Right hindlimb (tissue), 1 donor: ENCODE measurements at regions not wholly inside any gene's neighbourhood (a gene's known extent, or its start where the extent isn't known, plus 50 kb on each side); places are given as distances from the start of the nearest gene placed in this dataset.

Source experiments
- DNase-seq: peaks from one replicate; pipeline ENCODE4 v3.0.0-alpha.2; 2018

DNA sequence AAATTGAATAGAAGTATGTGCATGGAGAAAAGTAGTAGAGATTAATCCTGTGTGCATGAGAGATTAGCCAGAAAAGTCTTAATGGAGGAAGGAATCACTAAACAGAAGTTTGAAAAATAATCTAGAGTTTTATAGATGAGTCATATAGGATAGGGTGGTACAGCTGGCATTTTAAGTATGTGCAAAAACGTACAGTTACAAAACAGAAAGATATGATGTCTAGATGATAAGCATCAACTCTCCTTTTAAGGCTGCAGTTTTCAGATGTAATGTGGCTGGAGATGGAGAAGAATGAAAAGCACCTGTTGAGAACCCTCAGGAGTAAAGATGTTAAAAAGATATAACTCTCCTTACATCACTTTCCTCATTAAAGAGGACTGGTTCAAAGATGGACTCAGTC, 271.3 kb downstream of the STK31 start:
- no peak for DNase-seq

DNA sequence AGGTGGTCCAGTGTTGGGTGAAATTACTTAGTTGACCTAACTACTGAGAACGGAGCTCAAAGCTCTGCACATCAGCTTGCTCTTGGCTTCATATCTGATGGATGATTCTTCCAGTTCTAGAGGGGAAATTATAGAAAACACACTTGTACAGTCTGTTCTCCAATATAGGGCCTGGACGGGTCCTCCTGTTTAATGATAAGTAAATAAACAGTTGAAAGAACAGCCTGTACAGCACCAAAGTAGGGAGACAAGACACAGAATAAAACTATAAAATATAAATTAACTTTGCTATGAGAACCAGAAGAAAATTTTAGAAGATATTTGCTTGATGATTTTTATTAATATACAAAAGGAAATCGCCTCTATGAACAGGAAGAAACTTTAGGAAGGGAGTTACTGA, 271.7 kb downstream of the STK31 start:
- DNase-seq: no peak

DNA sequence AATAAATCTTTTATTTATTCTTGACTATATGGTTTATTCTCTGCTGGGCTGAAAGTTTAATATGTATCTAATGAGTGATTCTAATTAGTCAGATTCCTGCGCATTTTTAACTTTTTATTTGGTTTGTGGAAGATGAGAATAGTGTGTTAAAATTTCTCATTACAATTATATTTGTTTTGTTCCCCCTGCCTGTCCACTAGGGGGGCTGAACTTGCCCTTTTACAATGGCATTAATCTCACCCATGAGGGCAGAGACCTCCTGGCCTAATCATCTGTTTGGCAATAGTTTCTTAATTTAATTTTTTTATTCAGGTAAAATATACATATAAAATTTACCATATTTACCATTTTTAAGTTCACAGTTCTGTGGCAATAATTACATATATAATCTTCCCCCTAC, 278.5 kb upstream of the NPY start:
- DNase-seq: no peak

DNA sequence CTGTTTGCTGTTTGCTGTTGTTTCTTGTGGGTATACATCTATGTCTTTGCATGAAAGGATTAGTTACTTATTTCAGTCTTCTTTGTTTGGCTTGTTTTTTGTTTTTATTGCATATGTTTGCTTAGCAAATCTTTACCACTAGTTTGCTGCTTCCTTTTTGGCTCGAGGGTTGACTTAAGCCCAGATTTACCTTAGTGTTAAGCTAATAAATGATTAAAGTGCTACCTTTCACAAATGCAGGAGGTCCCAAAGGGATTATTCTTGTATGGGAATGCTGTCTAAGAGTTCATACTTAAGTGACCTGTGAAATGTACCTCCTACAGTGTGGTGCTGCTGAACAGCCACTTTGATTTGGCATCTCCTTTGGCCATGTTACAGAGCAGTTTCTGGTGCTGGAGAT, 273.5 kb upstream of the NPY start:
- DNase-seq: no peak

DNA sequence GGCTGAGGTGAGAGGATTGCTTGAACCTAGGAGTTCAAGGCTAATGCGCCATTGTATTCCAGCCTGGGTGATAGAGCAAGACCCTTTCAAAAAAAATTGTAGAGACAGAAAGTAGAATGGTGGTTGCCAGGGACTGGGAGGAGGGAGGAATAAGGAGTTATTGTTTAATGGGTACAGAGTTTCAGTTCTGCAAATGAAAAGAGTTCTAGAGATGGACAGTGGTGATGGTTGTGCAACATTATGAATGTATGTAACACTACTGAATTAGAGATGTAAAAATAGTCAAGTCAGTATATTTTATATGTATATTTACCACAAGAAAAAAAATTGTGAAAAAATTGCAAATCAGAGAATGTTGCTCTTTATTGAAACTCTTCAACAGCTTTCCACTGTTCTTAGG, 266.5 kb upstream of the NPY start:
- no peak for DNase-seq

DNA sequence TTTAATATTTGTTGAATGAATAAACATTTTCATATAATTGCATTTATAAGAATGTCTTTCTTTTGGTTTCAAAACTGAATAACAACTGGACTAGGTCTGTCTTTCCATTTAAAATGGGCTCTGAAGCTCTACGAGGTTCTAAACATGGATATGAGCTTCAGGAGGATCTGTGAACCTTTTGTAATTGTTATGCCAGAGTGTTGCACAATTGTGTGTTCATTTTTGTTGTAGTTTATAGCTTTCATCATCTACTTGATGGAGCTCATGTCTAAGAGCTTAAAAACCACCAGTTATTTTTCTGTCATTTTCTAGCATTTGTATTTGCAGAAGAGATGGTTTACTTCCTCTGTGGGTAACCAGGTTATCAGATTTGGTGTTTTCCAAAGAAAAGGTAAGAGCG, 265.7 kb upstream of the NPY start:
- no peak for DNase-seq

DNA sequence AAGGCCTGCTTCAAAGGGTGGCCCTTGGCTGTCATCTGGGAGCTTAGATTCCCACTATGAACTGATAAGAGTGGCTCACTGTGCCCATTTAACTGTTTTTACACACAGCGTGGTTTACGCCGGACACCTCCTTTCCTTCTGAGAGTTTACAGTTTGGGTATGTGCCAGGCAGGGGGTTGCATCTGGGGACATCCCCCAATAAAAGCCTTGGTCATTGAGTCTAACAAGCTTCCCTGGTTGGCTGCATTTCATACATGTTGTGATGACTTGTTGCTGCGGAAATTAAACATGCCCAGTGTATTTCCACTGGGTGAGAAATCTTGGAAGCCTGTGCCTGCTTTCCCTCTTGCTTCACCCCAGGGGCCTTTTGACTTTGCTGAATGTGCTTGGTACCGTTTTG, 264.1 kb upstream of the NPY start:
- DNase-seq: no peak

DNA sequence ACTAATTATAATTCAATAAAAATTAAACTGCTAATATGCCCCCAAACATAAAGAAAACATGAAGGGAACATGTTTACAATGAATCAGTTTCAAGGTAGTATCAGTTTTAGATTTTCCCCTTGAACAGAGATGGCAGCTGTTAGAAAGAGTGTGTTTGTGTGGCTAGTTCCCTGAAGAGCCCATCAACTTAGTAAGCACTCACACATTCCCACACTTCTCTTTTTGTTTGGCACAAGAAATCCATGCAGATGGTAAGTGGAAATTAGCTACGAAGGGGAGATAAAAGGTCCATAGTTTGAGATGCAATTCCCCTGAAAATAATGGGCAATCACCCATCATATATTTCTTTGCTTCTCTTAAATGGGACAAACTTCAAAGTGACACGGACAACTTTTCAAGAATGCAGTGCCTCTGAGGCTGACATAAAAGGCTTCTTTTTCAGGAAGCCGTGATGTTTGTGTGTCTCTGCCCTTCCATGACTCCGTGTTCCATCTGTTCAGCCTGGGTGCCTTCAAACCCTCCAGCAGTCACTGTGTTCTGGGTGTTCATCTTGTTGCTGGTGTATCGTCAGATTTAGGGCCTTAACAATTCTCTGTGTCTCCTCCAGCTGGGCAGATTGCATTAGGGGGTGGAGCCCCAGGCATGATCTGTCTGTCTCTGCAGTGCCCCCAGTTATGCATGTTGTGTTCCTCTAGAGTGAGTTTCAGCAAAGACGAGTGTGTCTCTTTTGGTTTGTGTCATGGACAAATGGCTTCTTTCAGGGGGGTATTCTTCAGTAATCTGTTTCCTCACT, 259.5 kb upstream of the NPY start:
- DNase-seq: no peak

DNA sequence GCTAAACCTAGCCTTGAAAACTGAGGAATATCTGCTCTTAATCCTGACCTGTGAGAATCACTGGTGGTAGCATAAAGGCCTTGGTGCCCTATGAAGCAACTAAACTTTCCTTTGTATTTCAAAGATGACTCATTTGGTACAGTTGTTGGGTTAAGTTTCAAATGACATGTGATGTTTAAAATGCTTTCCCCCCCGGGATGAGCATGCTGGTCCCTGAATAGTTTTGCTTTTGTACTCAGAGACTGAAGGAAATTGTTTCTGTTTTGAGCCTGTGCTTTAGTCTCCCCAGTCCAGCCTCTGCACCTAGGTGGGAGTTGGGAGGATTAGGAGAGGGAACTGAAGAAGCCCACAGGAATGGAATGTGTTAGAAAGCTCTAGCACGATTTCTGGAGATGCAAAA, 258.9 kb upstream of the NPY start:
- no peak for DNase-seq

DNA sequence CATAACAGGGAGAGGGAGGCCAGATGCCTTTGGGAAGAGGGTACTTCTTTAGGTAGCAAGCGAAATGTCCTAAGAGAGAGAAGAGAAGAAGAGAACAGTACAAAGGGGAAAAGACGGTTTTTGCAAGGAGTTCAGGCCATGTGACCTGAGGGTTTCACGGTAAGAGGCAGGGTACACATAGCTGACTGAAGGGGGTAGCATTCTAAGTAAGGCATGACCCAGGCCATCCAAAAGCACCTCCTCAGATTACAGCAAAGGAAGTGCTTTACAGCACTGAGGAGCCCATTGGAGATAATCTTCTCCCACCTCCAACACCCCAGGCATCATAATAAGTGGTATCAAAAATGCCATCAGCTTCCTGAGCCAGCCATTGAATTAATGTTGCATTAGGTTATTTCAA, 258.2 kb upstream of the NPY start:
- no peak for DNase-seq

DNA sequence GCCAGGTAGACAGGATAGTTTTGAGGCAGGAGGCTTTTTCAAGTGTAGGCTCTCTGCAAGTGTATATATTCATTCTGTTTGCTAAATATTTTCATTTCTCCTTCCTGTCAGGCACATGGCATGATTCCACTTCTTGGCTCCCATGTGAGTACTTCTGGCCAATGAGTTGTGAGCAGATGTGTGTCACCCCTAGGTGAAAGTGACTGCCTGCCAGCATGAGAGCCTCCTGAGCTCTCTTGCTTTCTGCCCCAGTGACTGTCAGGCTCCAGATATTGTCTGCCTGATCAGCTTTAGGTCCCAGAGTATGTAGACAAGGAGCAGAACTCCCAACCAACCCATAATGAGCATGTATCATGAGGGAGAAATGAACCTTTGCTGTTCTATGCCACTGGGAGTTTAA, 257.6 kb upstream of the NPY start:
- DNase-seq: no peak

DNA sequence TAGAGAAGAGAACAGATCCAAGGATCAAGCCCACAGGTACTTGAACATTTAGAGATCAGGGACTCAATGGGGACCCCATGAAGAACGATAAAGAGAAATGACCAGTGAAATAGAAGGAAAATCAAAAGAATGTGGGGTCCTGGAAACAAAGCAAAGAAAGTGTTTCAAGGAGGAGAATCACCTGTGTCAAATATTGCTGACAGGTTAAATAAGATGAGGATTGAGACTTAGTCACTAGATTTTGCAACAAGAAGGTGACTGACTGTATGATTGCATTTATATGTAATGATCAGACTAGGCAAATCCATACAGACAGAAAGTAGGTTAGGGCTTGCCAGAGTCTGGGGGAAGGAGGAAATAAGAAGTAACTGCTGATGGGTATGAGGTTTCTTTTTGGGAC, 254.9 kb upstream of the NPY start:
- no peak for DNase-seq

DNA sequence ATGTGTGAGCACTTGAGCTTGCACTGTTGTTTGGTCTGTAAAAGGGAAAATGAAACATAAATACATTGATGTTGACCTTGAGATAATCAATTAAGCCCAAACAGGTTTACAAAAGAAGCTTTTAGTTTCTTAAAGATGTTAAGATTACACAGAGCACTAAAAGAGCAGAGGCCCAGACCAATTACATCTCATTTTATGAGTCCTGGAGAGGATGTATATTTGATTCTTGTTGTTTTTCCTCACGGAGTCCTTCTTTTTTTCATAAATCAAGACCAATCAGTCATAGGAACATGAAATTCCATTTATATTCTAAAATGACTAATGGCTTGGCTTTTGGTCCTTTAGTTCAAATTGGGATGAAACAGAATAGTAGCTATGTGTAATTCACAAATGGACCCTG, 249.7 kb upstream of the NPY start:
- no peak for DNase-seq

DNA sequence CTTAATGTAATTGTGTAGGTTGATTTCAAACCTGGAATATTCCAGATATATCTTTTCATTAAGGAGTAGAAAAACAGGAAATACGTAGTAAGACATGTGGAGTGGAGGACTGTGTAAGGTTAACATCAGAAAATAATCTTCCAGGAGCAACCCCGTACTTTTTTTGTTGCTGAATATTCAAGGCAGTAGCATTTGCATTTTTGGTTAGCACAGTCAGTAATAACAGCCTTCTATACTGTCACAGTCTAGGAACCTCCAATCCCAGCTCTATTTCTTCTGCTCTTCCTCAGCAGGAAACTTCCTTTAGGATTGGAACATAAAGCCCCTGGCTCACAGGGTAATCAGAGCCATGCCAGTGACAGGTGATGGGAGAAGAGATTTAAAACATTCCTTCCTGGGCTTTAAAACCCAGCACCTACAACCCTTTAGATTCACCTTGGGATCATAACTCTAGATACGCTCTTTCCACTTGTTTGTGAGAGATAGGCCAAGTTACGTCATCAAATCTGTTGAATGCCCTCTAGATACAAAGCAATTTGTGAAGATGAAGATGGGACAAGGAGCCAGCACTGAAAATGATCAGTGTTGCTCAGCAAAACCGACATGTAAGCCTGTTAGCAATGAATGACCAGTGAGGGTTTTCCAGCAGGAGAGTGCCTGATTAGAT, 248.5 kb upstream of the NPY start:
- DNase-seq: no peak

DNA sequence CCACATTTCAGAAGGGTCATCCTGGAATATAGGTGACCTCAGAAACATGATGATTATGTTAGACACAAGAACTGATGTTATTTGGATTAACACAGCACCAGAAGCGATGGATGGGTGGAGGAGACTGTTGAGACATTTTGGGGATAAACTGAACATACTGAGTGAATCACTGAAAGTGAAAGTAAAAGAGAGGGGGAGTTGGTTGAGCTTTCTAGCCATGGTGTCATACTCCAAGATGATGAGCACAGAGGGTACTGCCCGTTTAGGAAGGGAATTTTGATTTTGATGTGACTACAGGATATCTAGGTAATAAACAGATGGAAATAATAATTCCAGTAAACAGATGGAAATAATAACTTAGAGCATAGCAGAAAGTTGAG, 248.0 kb upstream of the NPY start:
- DNase-seq: no peak

DNA sequence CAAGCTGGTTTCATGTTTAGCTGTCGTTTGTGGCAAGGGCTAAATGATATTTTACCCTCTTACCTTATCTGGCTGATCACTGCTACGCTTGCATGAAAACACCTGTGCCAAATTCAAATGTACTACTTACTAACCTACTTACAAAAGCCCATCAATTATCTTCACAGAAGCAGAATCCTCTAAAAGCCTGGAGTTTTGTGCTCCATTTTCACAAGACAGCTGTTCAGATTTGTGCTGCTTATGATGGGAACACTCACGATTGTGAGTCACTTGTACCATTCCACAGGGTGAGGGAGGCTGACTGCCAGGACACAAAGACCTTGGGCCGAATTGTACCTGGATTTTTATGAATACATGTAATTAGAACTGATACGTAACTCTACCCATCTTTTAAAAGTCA, 245.0 kb upstream of the NPY start:
- DNase-seq: no peak

DNA sequence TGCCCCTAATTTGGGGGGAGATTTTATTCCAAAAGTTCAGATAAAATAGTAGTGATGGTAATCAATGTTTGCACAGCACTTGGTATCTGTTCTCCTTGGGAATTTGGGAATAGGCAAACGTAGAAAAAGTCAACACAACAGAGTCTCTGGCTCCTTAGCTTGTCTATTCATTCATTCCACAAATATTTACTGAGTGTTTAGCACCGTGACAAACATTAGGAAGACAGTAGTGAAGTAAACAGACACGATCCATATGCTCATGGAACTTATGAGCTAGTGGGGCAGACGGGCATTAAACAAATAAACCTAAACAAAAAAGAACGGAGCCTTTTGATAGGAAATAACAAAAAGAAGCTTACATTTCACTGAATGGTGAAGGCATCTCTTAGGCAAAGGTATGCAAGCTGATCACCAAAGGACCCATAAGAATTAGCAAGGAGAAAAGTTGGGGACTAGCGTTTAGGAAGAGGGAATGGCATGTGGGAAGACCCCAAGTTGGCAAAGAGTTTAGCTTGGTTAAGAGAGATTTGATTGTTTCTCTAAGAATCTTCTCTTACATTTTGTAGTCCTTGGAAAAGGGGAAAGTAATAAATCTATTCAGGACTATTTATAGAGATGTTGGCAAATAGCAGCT, 243.9 kb upstream of the NPY start:
- DNase-seq: no peak

DNA sequence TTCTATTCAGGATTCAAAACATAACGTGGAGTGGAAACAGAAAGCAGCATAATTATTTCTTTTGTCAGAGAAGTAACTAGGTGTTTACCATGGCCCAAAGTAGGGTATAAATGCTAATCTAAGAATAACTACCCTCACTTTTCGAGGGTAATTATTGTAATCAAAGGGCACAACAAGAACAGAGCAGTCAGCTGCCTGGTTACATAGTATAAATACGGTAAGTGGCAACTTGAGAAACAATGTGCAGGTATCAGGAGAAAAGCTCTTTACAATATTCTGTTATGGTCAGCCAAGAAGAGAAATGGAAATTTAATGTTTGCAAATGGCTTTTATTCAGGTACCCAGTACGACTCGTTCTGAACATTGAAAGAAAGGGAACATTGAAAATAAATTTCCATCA, 242.0 kb upstream of the NPY start:
- no peak for DNase-seq

DNA sequence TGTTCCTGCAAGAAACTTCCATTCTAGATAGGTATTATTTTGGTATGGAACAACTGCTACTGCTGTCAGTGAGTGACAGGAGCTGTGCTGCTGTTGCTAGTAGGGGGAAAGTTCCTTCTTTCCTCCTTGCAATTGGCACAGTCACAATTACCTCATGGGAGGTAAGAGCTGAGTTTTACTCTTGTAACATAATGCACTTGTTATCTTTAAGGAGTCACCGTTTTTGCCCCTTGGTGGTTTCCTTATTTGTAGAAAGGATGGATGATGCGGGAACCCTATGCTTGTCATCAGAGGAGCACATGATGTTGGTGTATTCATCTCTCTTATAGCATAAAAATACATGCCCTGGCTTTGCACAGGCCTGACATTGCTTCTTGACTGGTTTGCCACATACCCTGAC, 234.7 kb upstream of the NPY start:
- no peak for DNase-seq

DNA sequence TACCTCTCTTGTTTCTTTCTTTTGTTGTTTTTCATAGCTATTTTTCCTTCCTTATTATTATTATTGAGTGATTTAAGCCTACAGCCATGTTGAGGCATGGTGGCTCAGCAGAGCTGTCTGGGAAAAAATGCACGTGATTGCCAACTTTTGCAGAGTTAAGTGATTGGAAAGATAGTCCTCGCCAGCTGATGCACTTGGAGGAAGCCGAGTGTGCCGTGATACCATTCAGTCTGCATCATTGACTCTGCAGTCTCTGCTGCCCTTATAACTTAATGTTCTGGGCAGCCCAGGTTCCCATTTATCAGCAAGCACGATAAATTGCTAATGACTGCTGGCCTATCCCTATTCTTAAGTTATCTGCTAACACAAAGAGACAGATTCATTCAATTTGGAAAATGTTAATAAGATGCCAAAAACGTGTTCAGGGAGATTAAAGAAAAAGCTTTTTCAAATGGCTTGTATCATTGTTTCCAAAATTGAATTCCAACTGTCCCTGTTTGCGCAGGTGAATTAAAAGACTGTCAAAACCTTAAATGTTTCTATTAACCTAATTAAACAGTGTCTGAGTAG, 232.9 kb upstream of the NPY start:
- no peak for DNase-seq

DNA sequence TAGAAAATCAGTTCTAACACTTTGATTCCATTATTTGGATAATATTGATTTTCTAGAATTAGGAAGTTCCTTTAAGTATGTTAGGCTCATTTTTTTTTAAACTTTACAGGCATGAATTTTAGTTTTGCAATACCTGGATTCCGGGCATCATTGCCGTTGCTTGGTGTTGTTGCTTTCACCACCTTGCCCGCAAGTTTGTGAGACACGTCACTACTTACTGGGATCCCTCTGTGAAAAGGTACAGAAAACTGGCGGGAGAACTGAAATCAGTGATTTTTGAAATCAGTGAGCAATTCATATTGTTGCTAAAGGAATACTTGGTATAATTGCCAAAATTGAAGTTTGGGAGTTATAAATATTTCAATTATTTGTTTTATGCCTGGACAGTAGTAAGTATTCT, 232.3 kb upstream of the NPY start:
- no peak for DNase-seq

DNA sequence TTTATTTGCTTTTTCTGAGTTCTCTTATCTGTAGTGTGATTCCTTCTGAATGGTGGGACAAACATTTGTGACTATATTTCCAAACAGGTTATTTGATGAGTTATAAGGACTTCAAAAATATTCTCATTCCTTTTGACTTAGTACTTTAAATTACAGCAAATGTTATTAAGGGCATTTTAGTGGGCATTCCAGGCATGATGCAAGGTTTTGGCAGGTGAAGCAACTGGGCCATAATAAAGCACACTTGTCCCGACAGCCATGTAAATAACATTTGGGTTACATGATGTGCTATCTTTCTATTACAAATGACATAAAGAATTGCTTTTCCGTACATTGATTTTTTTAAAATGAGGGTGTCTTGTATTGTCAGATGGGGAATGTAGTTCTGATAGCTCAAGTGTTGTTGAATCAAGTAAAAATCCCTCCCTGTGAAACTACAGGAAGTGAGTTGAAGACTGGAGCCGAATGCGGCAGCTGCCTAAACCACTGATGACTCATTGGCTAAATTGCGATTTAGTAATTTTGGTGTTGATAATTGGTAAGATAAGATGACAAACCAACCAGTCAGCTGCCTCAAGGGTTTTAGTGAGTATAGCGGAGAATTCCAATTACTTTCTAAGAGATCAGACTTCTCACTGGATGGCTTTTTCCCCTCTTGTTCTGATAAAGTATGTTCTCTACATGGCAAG, 231.3 kb upstream of the NPY start:
- no peak for DNase-seq

DNA sequence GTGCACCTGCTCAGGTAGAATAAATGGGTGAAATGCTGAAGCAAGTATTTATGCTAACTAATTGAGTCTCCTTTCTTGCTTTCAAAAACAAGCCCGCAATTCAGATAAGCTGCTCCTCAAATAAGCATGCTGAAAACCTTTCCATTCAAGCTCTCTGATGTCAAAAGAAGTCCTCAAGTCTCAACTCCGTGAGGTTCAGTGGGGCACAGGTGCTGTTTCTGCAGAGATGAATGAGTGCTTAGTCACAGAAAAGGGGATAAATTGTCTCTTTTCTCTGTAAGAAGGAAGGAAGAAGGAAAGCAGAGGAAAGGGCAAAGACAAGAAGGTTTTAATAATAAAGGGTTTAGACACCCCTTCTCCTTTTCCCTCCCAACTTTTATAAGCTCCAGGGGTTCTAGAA, 229.8 kb upstream of the NPY start:
- DNase-seq: no peak

DNA sequence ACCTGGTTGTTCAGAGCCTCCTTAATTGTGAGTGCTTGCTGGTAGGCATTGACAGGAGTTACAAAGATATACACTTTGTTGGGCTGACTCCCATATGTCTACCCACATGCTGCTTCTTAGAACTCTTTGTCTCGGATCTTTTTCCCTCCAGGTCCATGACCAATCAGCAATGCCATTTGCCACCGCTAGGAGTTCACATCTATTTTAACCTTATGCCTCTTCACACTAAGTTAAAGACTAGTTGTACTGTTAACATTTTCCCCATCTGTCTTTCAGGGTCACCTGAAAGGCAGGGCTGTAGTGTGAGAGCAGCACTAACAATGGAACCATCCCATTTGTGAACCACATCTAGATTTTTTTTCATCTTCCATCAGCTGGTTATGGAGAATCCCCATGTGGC, 226.7 kb upstream of the NPY start:
- no peak for DNase-seq
